Aorta (tissue), 5 donors: ENCODE measurements at regions not wholly inside any gene's neighbourhood (a gene's known extent, or its start where the extent isn't known, plus 50 kb on each side); places are given as distances from the start of the nearest gene placed in this dataset.

Experiments used
- ATAC-seq: fragments of 200-7000 bp; cut with Tn5 transposase; one replicate; pipeline ENCODE4 v1.9.1; 2022; ENCODE audit warnings: moderate library complexity; ENCODE audit not compliant: low FRiP score
- DNase-seq, 2 donors: peaks; one replicate each; pipeline ENCODE4 v3.0.0-alpha.2; 2020
- H3K27ac ChIP-seq, 2 donors: one replicate each; pipeline ENCODE4 v1.5.1; 2013; ENCODE audit warnings: low read length in 2 of 2, mild to moderate bottlenecking in 2 of 2, moderate library complexity in 2 of 2, control low read depth in 1 of 2, inconsistent platforms in 1 of 2, low read depth in 1 of 2
- H3K27me3 ChIP-seq, 2 donors: one replicate each; pipeline ENCODE4 v1.6.1; 2013; ENCODE audit warnings: control low read depth in 1 of 2, low read length in 1 of 2, mild to moderate bottlenecking in 1 of 2, moderate library complexity in 1 of 2; ENCODE audit not compliant: insufficient read depth in 2 of 2, control insufficient read depth in 1 of 2
- H3K36me3 ChIP-seq, 2 donors: one replicate each; pipeline ENCODE4 v1.6.1; 2013; ENCODE audit warnings: control low read depth in 1 of 2, low read length in 1 of 2, mild to moderate bottlenecking in 1 of 2; ENCODE audit not compliant: insufficient read depth in 2 of 2, control insufficient read depth in 1 of 2
- H3K4me1 ChIP-seq, 2 donors: one replicate each; pipeline ENCODE4 v1.6.1; 2013; ENCODE audit warnings: low read length in 2 of 2, control low read depth in 1 of 2, mild to moderate bottlenecking in 1 of 2, moderate library complexity in 1 of 2; ENCODE audit not compliant: insufficient read depth in 2 of 2, control insufficient read depth in 1 of 2
- H3K4me3 ChIP-seq, 2 donors: one replicate each; pipeline ENCODE4 v1.5.1; 2013; ENCODE audit warnings: low read length in 2 of 2, control low read depth in 1 of 2, mild to moderate bottlenecking in 1 of 2
- H3K9me3 ChIP-seq: one replicate; pipeline ENCODE4 v1.6.1; 2013; ENCODE audit warnings: mild to moderate bottlenecking, low read length; ENCODE audit not compliant: control insufficient read depth
- WGBS, 2 donors: extraction: QIAGEN DNeasy Blood & Tissue Kit; methylation state at CpG; one replicate each; pipeline ENCODE4 v1.1.7; 2013; 5-methylcytosine and 5-hydroxymethylcytosine counted together
- intact Hi-C, 2 donors: fragments of 100-400 bp; cut with DNase I; formaldehyde crosslinking; loops; one replicate each; pipeline versions ENCODE4 v1.14.2 to v1.15.0; 2022
- donor health status: healthy with polysubstance abuse.
- donor health status: Bipolar disorder and iron deficiency.
- donor health status: DM: no; HTN: no; CAD: no.
- donor health status: DM: no; HTN: no; CAD: no.
- donor health status: DM: yes; HTN: yes; CAD: no.

- Histone ChIP-seq H3K27ac (no peak overlapping the region), H3K4me1 (peaks cover 0 to 3% of the 10 kb centered on the region in 2 donors), H3K9me3 (no peaks in the 10 kb centered on the region), H3K27me3 (no peaks in the 10 kb centered on the region), H3K36me3 (no peaks in the 10 kb centered on the region), H3K4me3 (no peak overlapping the region)
- ATAC-seq (no peak), DNase-seq (no peak)
- intact Hi-C loops: no loop called here
- 95 to 99% methylated on average over 3 of the region's 3 CpGs for WGBS, 2 donors
Observed at GRCh38 chr7:22610263-22610662, 110.3 kb upstream of the STEAP1B start.

GRCh38 chr7:22607180-22607579, 107.2 kb upstream of the STEAP1B start:
- intact Hi-C loops: no loop called here
- 81 to 82% methylated on average over 5 of the region's 5 CpGs for WGBS, 2 donors
- H3K4me1 ChIP-seq: peaks cover 0 to 3% of the 10 kb centered on the region in 2 donors
- ATAC-seq (no peak), DNase-seq (no peak)
- H3K36me3 ChIP-seq: no peaks in the 10 kb centered on the region
- no peaks in the 10 kb centered on the region for H3K27me3 ChIP-seq
- H3K4me3 ChIP-seq: no peak overlapping the region
- no peaks in the 10 kb centered on the region for H3K9me3 ChIP-seq
- no peak overlapping the region for H3K27ac ChIP-seq

GRCh38 chr7:22604246-22604645, 104.3 kb upstream of the STEAP1B start:
- Histone ChIP-seq H3K27me3 (no peaks in the 10 kb centered on the region), H3K27ac (no peak overlapping the region), H3K4me1 (no peaks in the 10 kb centered on the region), H3K4me3 (no peak overlapping the region), H3K36me3 (no peaks in the 10 kb centered on the region), H3K9me3 (no peaks in the 10 kb centered on the region)
- intact Hi-C loops: no loop called here
- WGBS, 2 donors: 86 to 89% methylated on average over 2 of the region's 2 CpGs
- DNase-seq: no peak
- no peak for ATAC-seq

GRCh38 chr7:22601812-22602565, 102.0 kb upstream of the STEAP1B start:
- DNase-seq (no peak), ATAC-seq (no peak)
- Histone ChIP-seq H3K9me3 (no peaks in the 10 kb centered on the region), H3K27me3 (no peaks in the 10 kb centered on the region), H3K4me3 (no peak overlapping the region), H3K27ac (no peak overlapping the region), H3K36me3 (no peaks in the 10 kb centered on the region), H3K4me1 (no peaks in the 10 kb centered on the region)
- 79 to 86% methylated on average over 4 of the region's 4 CpGs for WGBS, 2 donors
- intact Hi-C loops: no loop called here

- no peak overlapping the region for H3K4me3 ChIP-seq
- H3K27ac ChIP-seq: no peak overlapping the region
- no peak for DNase-seq
- no peak for ATAC-seq
- H3K36me3 ChIP-seq: no peaks in the 10 kb centered on the region
- H3K4me1 ChIP-seq: peaks cover 0 to 2% of the 10 kb centered on the region in 2 donors
- intact Hi-C loops: no loop called here
- H3K9me3 ChIP-seq: no peaks in the 10 kb centered on the region
- H3K27me3 ChIP-seq: no peaks in the 10 kb centered on the region
Observed at GRCh38 chr7:22601408-22601807, 101.4 kb upstream of the STEAP1B start.

GRCh38 chr7:22601003-22601402, 101.0 kb upstream of the STEAP1B start:
- no peak overlapping the region for H3K4me3 ChIP-seq
- ATAC-seq: no peak
- intact Hi-C loops: no loop called here
- H3K27me3 ChIP-seq: no peaks in the 10 kb centered on the region
- no peaks in the 10 kb centered on the region for H3K36me3 ChIP-seq
- H3K9me3 ChIP-seq: no peaks in the 10 kb centered on the region
- no peak overlapping the region for H3K27ac ChIP-seq
- DNase-seq: no peak
- 63 to 81% methylated on average over 5 of the region's 5 CpGs for WGBS, 2 donors
- peaks cover 0 to 2% of the 10 kb centered on the region in 2 donors for H3K4me1 ChIP-seq

GRCh38 chr7:22598318-22598920, 98.4 kb upstream of the STEAP1B start:
- intact Hi-C loops: no loop called here
- no peaks in the 10 kb centered on the region for H3K36me3 ChIP-seq
- H3K27ac ChIP-seq: no peak overlapping the region
- peaks cover 0 to 2% of the 10 kb centered on the region in 2 donors for H3K4me1 ChIP-seq
- ATAC-seq (no peak), DNase-seq (no peak)
- WGBS, 2 donors: 88 to 90% methylated on average over 12 of the region's 12 CpGs
- no peaks in the 10 kb centered on the region for H3K9me3 ChIP-seq
- no peak overlapping the region for H3K4me3 ChIP-seq
- no peaks in the 10 kb centered on the region for H3K27me3 ChIP-seq

GRCh38 chr7:22597844-22598243, 97.9 kb upstream of the STEAP1B start:
- Histone ChIP-seq H3K4me3 (no peak overlapping the region), H3K27me3 (no peaks in the 10 kb centered on the region), H3K9me3 (no peaks in the 10 kb centered on the region), H3K4me1 (peaks cover 0 to 2% of the 10 kb centered on the region in 2 donors), H3K36me3 (no peaks in the 10 kb centered on the region), H3K27ac (no peak overlapping the region)
- WGBS, 2 donors: 93 to 97% methylated on average over 3 of the region's 3 CpGs
- DNase-seq (no peak), ATAC-seq (no peak)
- intact Hi-C loops: no loop called here

GRCh38 chr7:22596763-22597400, 96.9 kb upstream of the STEAP1B start:
- Histone ChIP-seq H3K4me3 (no peak overlapping the region), H3K4me1 (peaks cover 0 to 2% of the 10 kb centered on the region in 2 donors), H3K9me3 (no peaks in the 10 kb centered on the region), H3K27ac (no peak overlapping the region), H3K27me3 (no peaks in the 10 kb centered on the region), H3K36me3 (no peaks in the 10 kb centered on the region)
- no peak for DNase-seq
- no peak for ATAC-seq
- intact Hi-C loops: no loop called here
- WGBS, 2 donors: 76 to 80% methylated on average over 5 of the region's 5 CpGs
